Stimulated activated CD8-positive, alpha-beta memory T cell treated with anti-CD3 and anti-CD28 coated beads, Interleukin-7, amount 100 ng/mL, for 48 hours (primary cell): ENCODE measurements at regions not wholly inside any gene's neighbourhood (a gene's known extent, or its start where the extent isn't known, plus 50 kb on each side); places are given as distances from the start of the nearest gene placed in this dataset.
"Not testable (repeated sequence)": the region's sequence is repeated elsewhere in the genome, so short reads cannot be mapped to it uniquely, and the experiment has no call there.

Experiments
- DNase-seq, 2 donors: peaks; one replicate each; pipeline ENCODE4 v3.0.0-alpha.2; 2020; ENCODE audit warnings: low read depth in 1 of 2; ENCODE audit errors: extremely low read depth in 1 of 2

- no peak for DNase-seq
These were observed 162.8 kb upstream of the SVIL start for GRCh38 chr10:29797616-29798015.

DNA sequence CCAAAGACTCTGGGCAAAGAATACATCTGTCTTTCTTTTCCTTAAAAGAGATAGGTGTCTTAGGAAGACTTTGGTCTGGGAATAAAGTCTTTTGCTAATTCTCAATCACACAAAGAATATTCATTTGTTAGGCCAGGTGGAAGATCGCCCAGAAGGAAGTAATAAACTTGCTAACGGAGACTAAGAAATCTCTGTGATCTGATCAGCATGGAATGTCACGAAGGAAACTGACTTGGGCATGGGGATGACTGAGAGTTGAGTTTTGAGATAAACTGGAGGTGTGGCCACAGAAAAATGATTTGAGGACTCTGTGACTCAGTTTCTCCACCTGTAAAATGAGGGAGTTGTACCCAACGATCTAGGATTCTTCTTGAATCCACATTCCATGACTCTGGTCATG is 161.1 kb upstream of the SVIL start:
- no peak for DNase-seq

GRCh38 chr10:29794776-29795611 is 160.2 kb upstream of the SVIL start:
- DNase-seq, result no peak

DNA sequence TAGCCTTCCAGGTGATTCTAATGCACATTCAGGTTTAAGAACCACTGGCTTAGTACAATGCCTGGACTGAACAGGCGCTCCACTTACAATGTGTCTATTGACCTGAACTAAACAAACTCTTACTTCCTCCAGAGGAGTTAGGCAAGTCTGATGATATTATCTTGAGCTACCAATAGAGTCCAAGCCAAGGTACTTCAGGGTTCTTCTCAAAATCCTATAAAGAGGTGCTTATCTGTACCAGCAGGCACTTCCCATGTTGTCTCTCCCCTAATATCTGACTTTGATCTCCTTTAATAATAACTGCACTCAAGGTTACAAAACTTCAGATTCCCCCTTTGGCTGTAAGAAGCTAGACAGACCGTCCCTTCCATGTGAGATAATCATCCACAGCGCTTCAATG is 157.0 kb upstream of the SVIL start:
- DNase-seq, result no peak

DNA sequence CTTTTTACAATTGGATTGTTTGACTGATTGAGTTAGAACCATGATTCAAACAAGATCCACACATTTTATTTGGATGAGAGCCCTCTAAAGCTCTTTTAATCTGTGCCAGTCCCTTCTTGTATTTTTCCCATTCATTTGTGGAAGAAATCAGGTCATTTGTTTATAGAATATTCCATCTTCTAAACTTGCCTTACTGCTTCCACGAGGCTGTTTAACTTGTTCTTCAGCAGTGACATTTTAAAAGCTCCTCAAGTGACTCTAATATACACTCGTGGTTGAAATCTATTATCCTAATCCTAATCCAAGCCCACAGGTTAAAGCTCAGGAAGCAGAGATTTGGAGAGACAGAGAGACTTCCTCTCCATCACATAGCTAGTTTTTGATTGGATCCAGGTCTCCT is 155.4 kb upstream of the SVIL start:
- DNase-seq, result no peak

DNA sequence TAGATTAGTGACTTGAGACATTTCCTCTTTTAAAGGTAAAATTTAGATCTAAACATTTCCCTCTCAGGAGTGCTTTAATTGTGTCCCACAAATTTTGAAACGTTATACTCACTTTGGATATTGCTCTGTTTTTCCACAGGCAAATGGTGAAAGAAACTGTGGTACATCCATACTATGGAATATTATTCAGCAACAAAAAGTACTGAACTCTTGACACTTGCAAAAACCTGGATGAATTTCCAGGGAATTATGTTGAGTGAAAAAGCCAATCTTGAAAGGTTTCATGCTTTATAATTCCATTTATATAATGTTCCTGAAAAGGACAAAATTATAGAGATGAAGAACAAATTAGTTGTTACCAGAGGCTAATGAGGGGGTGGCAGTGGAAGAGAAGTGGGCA is 153.3 kb upstream of the SVIL start:
- DNase-seq, result no peak

DNA sequence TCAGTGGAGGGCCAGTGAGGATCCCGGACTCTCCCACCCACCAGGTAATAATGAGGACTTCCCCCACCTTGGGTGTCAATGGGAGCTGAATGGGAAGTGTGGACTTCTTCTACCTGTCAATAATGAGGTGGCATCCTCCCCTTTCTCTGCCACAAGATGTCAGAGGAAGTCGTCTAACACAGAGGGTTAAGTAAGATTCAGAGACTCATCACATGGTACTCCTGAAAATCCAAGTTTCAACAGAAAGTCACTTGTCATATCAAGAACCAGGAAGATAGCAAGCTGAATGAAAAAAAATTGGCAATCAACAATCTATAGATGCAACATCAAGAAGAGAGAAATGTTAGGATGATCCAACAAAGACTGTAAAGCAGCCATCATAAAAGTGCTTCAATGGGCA is 150.9 kb upstream of the SVIL start:
- DNase-seq, result no peak

GRCh38 chr10:29784175-29784773 is 149.5 kb upstream of the SVIL start:
- DNase-seq, result no peak

GRCh38 chr10:29783201-29783947 is 148.6 kb upstream of the SVIL start:
- DNase-seq, result no peak

DNA sequence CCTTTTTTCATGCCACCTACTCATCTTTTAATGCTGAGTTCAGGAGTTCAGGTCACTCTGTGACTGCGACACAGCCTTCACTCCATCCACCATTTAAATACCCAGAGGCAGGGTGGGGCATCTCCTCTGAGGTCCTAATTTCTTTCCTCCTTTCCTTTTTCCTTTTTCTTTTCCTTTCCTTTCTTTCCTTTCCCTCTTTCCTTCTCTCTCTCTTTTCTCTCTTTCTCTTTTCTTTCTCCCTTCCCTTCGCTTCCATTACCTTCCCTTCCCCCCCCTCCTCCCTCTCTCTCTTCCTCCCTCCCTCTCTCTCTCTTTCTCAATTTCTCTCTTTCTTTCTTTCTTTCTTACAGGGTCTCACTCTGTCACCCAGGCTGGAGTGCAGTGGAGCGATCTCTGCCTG is 145.9 kb upstream of the SVIL start:
- no peak for DNase-seq

DNA sequence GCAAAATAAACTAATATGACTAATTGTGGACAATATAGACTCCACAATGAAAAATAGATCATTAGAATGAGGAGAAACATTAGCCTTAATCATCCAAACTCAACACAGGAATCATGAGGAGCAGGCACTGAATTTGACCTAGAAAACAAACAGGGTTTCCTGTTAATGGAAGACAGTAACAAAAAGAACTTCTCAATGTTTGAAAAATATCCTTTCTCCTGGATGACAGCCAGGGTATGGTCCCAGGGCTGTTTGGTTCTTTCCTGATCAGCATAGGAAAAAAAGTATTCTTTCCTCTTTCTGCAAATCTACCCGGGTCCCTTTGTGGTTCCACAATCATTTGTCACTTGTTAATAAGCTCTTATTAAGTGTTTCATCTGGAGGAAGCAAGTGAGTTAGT is 145.3 kb upstream of the SVIL start:
- no peak for DNase-seq

GRCh38 chr10:29776246-29776645 is 141.5 kb upstream of the SVIL start:
- DNase-seq, result no peak

GRCh38 chr10:29774475-29774874 is 139.7 kb upstream of the SVIL start:
- DNase-seq, result no peak

GRCh38 chr10:29773675-29774091 is 138.9 kb upstream of the SVIL start:
- DNase-seq, result no peak

- DNase-seq, result no peak
These were observed 137.6 kb upstream of the SVIL start for GRCh38 chr10:29772403-29772802.

DNA sequence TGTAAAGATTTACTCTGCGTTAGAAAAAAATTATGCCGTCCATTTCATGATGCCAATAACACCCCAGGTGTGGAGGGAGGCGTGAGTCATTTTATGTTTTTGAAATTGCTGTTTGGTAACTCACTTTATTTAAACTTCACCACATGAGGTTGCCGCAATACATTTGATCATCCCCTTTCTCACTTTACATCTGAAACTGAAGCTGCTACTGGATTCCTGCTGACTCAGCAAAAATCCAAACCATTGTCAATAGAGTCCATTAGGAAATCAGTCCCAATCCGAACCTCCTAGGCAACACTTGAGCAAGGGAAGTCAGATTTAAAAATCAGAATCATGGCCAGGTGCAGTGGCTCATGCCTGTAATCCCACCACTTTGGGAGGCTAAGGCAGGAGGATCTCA is 136.6 kb upstream of the SVIL start:
- no peak for DNase-seq

DNA sequence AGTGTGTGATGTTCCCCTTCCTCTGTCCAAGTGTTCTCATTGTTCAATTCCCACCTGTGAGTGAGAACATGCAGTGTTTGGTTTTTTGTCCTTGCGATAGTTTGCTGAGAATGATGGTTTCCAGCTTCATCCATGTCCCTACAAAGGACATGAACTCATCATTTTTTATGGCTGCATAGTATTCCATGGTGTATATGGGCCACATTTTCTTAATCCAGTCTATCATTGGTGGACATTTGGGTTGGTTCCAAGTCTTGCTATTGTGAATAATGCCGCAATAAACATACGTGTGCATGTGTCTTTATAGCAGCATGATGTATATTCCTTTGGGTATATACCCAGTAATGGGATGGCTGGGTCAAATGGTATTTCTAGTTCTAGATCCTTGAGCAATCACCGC is 134.5 kb upstream of the SVIL start:
- DNase-seq, result not testable (repeated sequence)

GRCh38 chr10:29767968-29768367 is 133.2 kb upstream of the SVIL start:
- DNase-seq, result no peak

GRCh38 chr10:29766753-29767152 is 132.0 kb upstream of the SVIL start:
- DNase-seq, result no peak

DNA sequence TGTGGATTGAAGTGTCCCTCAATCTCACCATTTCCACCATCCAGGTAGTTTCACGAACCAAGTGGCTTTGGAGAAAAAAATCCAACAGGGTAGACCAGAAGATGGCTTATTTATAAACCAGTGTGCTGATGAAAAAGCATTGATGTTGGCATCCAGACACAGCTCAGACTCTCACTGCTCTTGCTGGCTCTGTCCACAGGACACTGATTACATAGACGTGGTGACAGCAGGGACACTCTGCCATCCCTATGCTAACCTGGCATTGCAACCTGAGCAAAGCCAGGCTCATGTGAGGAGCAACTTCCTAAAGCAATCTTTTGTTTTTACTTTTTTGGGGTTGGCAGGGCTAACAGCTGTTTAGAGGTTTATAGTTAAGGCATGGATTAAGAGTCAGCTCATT is 130.6 kb upstream of the SVIL start:
- no peak for DNase-seq

- no peak for DNase-seq
These were observed 128.6 kb upstream of the SVIL start for GRCh38 chr10:29763396-29763795.

GRCh38 chr10:29761916-29762315 is 127.1 kb upstream of the SVIL start:
- no peak for DNase-seq
